ENCODE measurements at regions not wholly inside any gene's neighbourhood (a gene's known extent, or its start where the extent isn't known, plus 50 kb on each side); places are given as distances from the start of the nearest gene placed in this dataset.
A peak's percentile ranks its signal among the peaks of the same experiment; 100 is the strongest.
"Not testable (repeated sequence)": the region's sequence is repeated elsewhere in the genome, so short reads cannot be mapped to it uniquely, and the experiment has no call there.

DNA sequence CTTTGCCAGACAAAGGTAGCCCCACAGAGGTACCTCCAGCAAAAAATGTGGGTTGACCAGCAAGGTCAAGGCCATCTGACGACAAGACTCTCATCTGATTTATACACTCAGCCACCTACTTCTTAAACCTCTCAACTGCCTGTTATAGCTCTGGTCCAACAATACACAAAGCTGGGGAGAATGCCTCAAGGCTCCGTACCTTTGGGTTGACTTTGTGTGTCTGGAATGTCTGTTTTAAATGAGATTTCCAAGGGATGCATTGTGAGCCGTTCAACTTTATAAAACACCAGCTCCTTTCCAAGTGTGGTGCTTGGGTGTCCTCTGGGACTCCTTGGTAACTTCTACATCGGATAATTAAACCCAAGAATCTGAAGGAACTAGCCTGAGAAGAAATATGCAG, 167.0 kb upstream of the RPL34 start:
- no peak for DNase-seq

DNA sequence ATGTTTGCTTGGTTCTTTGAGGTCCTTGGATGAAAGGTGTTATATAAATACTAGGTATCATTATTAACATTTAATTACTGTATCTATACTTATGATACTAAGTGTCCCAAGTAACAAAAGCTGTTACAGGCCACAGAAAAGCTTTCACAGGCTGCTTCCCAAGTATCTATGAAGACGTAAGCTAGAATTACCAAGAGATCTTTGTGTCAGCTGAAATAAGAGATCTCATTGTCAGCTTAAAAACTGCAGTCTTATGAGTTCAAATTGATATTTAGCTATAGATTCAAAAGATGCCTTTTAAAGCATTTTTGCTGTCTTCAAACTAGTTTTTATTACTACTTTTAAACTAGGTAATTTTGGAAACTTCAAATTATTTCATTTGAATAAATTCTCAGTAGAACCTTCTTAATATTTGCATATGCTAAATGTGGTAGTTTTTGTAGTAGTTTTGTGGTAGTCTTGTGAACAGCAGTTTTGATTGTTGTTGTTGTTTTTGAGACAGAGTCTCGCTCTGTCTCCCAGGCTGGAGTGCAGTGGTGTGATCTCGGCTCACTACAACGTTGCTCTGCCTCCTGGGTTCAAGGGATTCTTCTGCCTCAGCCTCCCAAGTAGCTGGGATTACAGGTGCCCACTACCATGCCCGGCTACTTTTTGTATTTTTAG, 170.0 kb upstream of the RPL34 start:
- DNase-seq, result no peak

DNA sequence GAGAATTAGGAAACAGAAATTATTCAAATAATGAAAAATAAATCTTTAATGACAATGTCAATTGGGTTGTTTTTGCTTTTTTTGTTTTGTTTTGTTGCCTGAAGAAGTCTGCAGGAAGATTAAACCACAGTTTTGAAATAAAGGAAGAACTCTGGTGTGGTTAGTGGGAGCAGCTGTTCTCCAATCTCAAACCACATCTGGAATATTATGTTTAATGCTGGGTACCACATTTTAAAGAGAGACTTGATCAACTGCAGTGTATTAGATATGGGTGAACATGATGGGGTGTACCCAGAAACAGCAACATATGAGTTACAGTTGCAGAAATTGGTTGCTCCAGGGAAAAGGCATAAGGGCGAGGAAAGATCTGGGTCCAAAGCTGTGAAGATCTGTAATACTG, 171.2 kb upstream of the RPL34 start:
- DNase-seq, result peak; percentile 6

DNA sequence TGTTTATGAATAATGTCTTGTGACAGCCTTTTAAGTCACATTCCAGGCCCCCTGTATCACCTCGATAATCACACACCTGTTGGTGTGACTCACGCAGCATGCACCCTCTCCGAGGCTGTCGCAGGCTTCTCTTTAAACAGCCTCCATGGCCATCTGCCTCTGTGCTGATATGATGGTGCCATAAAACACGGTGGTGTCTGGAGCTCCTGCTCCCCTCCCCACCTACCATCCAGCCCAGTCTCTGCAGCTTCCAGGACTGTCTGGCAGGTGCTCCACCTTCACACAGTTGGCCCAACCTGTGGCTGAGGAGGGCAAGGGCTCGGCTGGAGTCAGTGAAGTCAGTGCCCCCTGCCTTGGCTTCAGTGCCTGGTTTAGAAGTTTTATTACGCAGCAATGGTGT, 173.8 kb upstream of the RPL34 start:
- no peak for DNase-seq

DNA sequence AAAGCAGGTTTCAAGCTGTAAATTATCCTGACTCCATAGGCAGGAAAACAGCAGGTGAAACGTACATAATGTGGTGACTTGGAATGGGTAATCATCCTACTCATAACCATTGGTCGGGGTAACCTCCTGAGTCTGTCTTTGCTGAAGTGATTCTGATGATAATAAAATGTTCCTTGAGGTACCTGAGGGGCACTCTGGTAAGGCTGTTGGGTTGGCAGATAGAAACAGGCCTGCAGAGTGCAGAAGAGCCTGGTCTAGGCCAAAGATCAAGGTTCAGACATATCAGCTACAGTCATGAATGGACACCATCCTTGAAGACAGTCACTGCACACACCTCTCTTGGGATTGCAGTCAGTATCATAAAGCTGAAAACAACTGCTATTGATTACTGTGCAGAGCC, 174.7 kb upstream of the RPL34 start:
- DNase-seq, result no peak

DNA sequence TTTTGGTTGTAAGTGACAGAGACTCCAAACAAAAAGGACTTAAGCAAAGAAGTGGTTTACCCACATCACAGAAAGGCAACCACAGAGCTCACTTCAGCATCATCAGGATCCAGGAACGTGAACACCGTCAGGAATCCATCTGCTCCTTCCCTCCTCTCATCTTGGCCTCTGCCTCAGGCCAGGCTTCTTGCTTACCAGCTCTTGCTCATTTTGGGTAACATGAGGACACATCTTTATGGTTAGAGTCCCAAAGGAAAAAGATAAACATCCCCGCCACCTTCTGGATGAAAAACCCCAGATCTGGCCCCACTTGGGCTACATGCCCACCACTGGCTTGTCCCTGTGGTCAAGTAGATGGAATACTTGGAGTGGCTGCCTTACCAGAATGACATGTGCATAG, 176.8 kb upstream of the RPL34 start:
- DNase-seq, result no peak

DNA sequence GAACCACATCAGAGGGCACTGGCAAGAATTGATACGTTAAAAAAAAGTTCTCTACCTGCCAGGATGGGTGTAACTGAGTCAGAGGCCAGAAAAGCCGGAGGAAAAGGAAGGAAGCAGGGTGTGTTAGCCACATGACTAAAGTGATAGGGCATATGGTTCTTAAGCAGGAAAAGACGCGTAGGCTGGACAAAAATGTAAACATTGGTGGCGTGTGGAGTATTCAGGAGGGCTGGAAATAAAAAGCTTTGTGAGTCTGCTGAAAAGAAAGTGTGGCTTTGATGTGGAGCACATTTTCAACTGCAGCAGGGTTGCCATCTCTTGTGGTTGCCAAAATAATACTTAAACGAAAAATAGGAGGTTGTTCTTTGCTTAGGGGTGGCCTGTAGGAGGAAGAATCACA, 186.5 kb upstream of the RPL34 start:
- DNase-seq, result peak; percentile 48

DNA sequence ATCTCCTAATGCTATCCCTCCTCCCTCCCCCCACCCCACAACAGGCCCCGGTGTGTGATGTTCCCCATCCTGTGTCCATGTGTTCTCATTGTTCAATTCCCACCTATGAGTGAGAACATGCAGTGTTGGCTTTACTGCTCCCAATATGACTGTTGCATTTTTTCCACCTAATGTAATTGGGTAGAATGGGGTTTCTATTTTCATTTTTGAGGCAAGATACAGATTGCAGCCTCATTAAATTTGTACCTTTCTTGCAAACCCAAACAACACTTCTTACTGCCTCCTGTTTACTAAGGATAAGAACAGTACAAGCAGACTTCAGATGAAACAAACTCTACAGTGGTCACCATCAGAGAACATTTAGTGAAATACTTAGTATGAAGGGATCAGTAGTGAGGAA, 187.0 kb upstream of the RPL34 start:
- not testable (repeated sequence) for DNase-seq

DNA sequence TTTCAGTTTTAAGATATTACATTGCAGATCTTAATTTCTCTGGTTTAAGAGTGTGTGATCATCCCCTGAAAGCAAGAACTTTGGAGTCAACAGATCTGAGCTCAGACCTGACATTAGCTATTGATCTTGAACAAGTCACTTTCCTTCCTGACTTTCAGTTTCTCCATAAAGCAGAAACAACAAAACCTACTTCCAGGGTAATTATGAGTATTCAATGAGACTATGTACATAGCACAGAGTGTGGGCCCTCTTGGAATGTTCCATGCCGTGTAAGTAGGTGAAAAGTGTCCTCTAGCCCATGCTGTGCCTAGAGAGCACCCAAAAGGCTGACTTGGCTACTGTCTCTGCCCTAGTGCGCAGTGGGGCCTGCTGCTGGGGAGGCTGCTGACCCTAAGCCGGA, 188.0 kb upstream of the RPL34 start:
- peak; percentile 3 for DNase-seq

DNA sequence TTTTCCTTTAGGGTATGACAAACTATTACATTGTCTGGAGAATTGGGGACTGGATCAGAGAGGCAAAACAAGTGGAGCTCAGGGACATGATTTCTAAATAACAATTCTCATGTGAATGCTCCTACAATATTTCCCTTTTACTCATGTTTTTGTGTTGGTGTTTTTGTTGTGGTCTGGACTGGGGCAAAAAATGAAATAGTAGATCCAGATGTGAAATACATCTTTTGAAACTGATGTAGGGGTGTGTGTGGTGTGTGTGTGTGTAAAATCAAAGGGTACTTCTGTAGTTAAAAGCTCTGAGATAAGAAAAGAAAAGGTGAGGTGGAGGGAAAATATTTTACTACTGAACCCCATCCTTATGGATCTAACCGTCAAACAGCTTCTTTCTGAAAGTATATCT, 188.4 kb upstream of the RPL34 start:
- no peak for DNase-seq

DNA sequence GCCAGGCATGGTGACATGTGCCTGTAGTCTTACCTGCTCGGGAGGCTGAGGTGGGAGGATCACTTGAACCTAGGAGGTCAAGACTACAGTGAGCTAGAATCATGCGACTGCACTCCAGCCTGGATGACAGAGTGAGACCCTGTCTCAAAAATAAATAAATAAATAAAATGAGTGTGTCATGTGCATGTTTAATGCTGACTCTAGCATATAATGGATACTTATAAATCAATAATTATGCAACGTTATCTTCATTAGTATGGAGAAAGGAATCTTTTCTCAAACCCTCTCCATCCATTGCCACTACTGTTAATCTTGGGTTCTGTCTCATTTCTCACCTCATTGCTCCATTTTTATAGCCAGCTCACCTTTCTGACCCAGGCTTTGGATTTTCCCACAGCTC, 189.5 kb upstream of the RPL34 start:
- no peak for DNase-seq

DNA sequence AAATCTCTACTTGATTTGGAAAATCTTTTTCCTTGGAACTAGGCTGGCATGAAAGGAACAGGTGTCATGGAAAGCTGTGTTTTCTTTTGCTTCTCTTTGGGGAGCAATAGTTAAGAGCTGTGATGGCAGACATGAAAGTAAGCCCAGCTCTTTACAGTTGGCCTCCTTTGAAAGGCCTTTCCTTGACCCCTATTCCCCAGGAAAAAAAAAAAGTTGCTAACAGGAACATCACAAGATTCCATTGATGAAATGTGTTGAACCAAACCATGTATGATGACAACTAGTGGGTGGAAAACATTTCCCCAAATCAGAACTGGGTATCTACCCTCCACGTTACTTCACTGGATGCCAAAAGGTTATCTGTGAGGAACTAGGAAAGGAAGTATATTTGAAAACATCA, 190.7 kb upstream of the RPL34 start:
- DNase-seq, result no peak

DNA sequence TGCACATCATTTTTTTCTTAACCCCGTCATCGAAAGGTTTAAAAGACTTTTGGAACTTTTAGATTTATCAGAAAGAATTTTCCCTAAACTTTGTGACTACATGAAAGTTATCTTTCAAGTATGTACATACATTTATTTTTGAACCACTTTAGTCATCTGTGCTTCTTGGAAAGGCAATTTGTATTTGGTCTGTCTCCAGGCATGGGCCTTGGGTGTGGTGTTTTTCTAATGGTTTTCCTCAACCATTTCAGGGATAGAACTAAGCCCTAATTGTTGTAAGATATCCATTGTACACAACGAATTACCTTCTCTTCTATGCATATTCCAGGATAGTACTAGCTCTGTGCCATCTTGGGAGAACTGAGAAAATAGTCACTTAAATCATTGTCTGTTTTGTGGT, 191.5 kb upstream of the RPL34 start:
- no peak for DNase-seq

DNA sequence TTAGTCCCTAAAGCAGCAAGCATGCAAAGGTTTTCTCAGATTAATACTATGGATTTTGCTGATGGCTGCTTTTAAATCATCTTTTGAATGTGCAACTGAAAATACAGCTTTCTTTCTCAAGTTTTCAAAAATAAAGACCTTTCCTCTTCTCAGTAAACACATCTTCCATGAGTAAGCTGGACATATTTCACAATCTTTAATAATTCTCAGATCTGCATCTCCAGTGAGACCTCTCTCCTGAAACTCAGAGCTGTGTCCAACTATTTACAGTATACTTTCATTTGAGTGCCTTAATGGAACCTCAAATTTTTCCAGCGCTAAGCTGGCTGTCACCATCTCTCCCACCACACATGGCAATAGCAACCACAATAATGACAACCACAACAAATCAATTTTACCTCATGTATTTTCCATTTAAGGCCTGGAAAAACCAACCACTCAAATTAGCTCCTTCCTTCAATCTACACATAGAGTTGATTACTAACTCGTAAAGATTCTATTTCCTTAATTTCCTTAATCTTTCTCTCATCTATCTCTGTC, 192.4 kb upstream of the RPL34 start:
- DNase-seq, result no peak

DNA sequence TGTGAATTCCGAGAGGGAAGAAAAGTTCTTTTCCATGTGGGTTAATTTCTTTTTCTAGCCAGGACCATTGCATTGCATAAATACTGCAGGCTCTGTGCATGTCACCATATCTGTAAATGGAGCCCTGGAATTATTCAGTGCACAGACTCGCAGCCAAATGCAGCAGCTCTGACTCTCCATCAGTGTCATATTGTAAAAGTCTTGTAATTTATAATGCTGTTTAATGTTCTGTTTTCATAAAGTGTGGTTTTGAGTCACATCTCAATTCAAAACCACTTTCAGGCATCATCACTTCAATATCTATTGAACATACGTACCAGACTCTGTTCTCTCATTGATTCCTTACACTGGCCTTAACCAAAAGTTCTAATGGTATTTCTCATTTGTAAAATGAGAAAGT, 193.9 kb upstream of the RPL34 start:
- no peak for DNase-seq

DNA sequence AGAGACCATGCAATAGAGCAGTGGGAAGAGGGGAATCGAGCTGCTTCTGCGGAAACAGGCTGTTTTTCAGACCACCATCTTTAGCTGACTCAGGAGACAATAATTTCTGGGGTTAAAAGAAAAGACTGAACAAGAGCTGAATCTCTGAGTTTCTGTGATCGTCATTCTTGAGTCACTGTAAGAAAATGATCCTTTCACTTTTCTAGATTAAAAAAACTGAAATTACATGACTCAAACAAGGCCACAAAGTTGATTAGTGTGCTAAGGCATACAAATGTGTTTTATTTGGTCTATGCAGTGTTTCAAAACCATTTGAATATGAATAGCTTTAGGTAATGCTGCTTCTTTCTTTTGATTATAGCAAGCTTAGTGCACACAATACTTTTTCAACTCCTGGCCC, 194.4 kb upstream of the RPL34 start:
- no peak for DNase-seq

DNA sequence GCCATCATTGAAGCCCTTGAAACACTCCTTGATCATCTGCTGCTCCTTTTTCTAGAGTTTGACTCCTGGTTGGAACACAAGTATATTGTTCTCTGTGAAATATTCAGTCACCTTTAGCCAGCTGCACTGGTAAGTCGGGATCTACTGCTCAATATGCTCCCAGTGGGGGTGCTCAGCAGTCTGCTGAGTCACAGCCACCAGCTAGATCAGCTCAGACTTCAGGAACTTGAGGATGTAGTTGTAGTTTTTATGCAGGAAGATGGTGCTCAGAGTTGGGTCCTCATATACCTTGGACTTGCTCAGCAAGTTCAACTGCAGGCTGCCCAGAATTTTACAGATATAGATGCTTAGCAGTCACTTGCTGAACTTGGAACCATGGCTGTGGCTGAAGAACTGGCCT, 202.5 kb upstream of the RPL34 start:
- DNase-seq, result no peak

DNA sequence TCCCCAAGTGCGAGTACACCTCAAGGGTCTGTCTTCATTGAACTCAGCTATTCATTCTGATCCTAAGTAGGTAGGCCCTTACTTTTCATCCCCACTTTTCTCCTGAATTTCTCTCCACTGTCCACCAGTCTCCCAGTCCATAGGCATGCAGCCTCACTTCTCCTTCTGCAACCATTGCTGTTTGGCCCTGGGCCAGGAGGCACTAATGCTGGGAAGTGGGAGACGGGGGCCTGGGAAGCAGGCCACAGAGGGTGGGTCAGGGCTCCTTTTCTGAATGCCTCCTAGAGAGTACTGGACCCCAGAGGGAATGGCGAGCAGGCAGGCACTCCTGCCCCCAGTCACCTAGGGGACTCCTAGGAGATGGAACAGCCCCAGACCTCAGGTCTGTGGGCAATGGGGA, 203.5 kb upstream of the RPL34 start:
- DNase-seq, result no peak

DNA sequence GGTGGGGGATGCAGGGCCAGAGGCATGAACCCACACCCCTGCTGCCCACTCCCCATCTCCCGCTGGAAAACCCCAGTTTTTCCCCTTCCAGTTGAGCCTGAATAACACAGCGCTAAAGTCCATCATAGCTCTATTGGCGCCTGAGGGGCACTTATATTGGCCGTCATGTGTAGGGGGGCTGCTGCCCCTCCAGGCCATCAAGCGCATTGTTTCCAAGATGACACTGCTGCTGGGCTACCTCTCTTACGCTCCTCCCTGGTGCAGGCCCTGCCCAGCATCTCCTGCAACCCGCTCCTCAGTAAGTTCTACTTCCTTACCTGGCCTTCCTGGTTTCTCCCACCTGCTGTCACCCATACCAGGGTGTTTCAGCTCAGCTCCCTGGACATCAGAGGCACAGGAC, 205.0 kb upstream of the RPL34 start:
- DNase-seq, result no peak

DNA sequence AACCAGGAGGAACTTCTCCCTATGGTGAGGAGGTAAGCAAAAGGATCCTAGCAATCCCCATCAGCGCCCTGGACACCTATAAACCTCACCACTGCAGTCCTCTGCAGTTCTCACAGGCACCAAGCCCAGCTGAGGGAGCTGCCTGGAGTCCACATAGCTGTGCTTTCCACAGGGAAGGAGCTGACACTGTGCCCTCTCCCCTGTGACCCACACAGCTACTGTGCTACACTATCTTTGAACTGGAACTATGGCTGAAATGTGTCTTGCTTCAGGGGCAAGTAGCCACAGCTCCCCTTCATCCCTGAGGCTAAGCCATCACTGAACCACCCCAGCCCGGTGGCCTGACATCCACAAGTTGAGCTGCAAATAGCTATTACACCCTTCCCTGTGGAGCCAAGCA, 208.5 kb upstream of the RPL34 start:
- DNase-seq, result no peak

DNA sequence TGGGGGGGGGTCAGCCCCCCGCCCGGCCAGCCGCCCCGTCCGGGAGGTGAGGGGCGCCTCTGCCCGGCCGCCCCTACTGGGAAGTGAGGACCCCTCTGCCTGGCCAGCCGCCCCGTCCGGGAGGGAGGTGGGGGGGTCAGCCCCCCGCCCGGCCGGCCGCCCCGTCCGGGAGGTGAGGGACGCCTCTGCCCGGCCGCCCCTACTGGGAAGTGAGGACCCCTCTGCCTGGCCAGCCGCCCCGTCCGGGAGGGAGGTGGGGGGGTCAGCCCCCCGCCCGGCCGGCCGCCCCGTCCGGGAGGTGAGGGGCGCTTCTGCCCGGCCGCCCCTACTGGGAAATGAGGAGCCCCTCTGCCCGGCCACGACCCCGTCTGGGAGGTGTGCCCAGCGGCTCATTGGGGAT, 210.7 kb upstream of the RPL34 start:
- DNase-seq, result not testable (repeated sequence)

DNA sequence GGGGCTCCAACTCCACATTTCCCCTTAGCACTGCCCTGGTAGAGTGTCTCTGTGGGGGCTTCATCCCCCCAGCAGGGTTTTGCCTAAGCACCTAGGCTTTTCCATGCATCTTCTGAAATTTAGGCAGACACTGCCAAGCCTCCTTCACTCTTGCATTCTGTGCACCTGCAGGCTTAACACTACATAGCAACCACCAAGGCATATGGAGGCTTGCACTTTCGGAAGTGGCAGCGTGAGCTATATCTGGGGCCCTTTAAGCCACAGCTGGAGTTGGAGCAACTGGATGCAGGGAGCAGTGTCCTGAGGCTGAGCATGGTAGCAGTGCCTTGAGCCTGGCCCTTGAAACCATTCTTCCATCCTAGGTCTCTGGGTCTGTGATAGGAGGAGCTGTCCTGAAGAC, 214.8 kb upstream of the RPL34 start:
- no peak for DNase-seq

DNA sequence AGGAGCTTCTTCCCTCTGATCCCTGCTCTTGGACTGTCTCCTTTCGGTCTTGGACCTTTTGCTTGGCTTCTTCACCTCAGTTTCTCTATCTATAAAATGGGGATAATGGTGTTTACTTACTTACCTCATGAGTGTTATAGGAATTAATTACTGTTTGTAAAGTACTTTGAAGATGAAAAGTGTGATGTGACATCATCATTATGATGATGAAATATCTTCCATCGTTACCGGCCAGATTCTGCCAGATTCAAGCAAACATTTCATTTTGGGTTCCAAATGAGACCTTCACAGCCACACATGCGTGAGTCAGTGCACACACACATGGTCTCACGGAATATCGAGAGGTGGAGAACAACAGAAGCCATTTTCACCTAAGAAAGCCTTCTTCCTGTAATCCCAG, 220.1 kb upstream of the RPL34 start:
- no peak for DNase-seq

DNA sequence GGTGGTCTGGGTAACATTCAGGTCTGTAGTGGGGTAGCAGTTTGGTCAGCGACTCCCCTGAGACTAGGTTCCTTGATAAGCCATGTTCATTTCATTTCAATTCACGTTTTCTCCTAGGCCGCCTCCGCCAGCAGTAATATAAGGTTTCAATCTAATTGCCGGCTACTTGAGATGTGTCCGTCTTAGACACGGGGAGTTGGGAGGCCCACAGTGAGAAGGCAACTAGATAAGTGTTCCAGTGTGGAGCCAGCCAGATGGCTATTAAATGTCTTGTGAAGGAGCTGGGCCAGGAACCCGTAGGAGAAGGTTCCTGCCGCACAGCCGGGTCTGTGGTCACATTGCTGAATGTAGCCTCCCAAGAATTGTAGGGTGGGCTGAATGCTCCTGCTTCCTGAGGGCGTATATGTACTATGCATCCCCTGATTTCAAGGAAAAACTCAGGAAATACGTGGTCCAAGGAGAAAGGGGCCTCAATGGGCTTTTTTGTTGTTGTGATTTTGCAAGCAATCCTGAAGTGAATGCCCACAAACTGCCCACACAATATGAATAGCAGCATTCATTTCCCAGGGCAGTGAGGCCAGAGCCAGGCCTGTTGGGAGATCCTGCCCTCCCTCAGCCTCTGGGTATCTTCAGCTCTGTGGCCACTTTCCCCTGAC, 220.6 kb upstream of the RPL34 start:
- DNase-seq, result no peak

DNA sequence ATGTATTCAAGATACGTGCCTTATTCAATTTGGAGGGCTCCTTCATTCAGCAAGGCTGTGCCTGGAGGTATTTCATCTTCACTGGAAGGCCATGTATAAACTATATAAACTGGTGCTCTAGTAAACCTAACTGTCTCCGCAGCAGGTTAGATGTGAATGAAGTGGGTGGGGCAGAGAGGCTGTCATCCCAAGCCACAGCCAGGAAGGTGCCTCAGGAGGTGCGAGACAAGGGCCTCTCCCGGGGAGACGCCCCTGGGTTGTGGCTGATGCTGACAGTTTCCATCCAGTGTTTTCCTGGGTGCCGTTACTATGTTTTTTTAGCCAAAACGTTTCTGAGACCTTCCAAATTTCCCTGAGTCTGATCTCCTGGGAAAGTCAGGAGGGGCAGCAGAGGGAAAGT, 221.5 kb upstream of the RPL34 start:
- no peak for DNase-seq

Data from CD4-positive, alpha-beta T cell treated with Interleukin-10 for 1 hour (primary cell).